Stimulated activated CD4-positive, alpha-beta T cell treated with anti-CD3 and anti-CD28 coated beads, Interleukin-1b, Interleukin-23, amount 100 ng/mL, for 4 hours (primary cell): ENCODE measurements at regions not wholly inside any gene's neighbourhood (a gene's known extent, or its start where the extent isn't known, plus 50 kb on each side); places are given as distances from the start of the nearest gene placed in this dataset.
"Not testable (repeated sequence)": the region's sequence is repeated elsewhere in the genome, so short reads cannot be mapped to it uniquely, and the experiment has no call there.

ENCODE experiments used
- DNase-seq, 2 donors: peaks; one replicate each; pipeline ENCODE4 v3.0.0-alpha.2; 2020; ENCODE audit warnings: low read depth in 2 of 2

- DNase-seq, result no peak
These were observed 252.2 kb upstream of the PLPP4 start for GRCh38 chr10:120204877-120205276.

DNA sequence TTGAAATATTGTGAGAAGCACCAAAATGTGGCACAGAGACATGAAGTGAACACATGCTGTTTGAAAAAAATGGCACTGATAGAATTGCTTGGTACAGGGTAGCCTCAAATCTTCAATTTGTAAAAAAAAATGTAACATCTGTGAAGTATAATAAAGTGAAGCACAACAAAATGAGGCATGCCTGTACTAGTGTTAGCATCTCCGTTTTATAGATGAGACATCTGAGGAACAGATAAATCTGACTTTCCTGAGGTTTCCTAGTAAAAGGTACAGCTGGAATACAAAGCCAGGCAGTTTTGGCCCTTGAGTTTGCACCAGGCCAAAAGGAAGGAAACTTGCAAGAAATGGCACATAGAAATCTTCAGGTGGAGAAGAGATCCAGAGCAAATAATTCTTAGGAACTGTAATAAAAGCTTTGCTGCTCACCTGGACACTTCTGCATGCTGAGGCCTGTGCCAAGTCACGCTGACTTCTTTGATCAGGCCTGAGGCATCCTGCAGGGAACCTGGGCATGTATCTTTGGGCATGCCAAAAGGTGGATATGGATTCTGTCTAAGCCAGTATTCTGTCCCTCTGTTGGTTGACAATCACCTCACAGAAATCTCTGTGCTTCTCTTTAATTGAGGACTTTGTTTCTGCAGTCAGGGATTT is 251.5 kb upstream of the PLPP4 start:
- no peak for DNase-seq

DNA sequence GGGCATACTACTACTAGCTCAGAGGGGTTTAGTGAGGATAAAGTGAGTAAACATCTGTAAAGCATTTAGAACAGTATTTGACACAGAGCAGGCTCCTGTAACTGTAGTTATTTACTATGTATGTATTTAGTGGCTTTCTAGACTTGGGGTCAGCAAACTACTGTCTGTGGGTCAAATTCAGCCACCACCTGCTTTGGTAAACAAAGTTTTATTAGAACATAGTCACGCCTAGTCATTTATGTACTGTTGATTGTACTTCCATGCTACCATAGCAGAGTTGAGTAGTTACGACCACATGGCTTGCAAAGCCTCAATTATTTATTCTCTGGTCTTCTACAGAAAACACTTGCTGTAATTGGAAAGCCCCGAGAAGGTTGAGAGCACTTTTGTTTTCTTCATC is 248.5 kb upstream of the PLPP4 start:
- DNase-seq, result no peak

DNA sequence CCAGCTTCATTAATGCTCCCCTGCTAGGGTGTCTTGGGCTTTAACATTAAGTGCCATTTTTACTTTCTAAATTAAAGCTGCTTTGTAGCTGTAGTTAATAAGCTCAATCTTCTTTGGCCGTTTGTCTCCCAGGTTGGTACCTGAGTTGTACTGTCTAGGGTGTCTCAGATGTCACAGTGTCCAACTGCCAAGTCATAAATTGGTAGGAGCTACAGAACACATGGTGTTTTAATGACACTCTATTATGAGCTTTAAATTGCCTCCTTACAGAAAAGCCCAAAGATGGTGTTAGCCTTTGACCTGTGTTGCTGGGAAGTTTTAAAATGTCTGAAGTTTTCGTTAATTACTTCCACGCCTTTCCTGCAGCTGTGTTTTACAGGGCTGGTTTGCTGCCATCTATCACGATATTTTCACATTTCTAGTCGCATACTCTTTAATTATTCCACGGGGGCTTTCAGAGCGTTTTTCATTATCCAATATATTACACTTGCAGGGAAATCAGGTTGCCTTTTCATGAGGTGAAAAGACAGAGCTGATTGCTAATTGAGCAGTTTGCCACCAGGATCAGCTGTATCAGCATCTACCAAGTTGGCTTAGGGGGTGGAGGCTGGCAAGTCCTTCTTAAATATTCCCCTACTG is 247.8 kb upstream of the PLPP4 start:
- no peak for DNase-seq

GRCh38 chr10:120212275-120212674 is 244.8 kb upstream of the PLPP4 start:
- DNase-seq, result no peak

- not testable (repeated sequence) for DNase-seq
These were observed 243.7 kb upstream of the PLPP4 start for GRCh38 chr10:120213283-120213682.

DNA sequence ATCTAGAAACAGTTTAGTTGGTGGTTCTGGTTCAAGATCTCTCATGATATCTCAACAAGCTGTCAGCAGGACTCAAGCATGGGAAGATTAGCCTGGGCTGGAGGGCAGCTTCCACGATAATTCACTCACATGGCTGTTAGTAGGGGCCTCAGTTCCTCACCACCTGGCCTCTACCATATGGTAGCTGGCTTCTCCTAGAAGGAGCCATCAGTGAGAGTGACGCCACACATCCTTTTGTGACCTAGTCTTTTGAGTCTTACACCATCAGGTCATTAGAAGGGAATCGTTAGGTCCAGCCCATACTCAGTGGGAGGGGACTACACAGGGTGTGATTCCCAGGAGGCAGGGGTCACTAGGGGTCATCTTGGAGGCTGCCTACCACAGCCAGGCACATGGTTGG is 239.3 kb upstream of the PLPP4 start:
- no peak for DNase-seq

GRCh38 chr10:120221873-120222485 is 235.0 kb upstream of the PLPP4 start:
- no peak for DNase-seq

GRCh38 chr10:120229641-120230040 is 227.4 kb upstream of the PLPP4 start:
- no peak for DNase-seq

DNA sequence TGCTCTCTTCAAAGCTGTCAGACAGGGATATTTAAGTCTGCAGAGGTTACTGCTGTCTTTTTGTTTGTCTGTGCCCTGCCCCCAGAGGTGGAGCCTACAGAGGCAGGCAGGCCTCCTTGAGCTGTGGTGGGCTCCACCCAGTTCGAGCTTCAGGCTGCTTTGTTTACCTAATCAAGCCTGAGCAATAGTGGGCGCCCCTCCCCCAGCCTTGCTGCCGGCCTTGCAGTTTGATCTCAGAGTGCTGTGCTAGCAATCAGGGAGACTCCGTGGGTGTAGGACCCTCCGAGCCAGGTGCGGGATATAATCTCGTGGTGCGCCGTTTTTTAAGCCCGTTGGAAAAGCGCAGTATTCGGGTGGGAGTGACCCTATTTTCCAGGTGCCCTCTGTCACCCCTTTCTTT is 217.3 kb upstream of the PLPP4 start:
- not testable (repeated sequence) for DNase-seq

DNA sequence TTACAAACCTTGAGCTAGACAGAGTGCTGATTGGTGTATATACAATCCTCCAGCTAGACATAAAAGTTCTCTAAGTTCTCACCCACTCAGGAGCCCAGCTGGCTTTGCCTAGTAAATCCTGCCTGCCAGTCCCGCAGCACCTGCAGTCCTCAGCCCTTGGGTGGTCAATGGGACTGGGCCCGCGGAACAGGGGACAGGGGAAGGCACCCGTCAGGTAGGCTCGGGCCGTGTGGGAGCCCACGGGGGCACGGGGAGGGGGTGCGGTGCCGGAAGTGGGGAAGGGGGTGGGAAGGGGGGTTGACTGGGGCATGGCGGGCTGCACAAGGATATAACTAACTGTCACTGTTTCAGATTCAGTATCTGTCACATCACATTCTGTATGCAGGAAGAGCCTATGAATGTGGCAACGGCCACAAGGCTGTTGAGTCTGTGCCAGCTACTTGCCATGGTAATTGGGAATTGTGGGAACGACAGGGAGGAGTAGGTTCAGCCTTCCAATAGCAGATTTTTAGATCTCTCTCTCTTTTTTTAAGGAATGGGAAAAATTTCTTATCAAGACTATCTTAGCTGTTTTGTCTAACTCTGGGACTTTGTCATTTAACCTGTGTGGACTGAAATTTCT is 205.1 kb upstream of the PLPP4 start:
- DNase-seq, result no peak

- DNase-seq, result no peak
These were observed 203.9 kb upstream of the PLPP4 start for GRCh38 chr10:120253131-120253530.

GRCh38 chr10:120260456-120260855 is 196.6 kb upstream of the PLPP4 start:
- DNase-seq, result no peak

DNA sequence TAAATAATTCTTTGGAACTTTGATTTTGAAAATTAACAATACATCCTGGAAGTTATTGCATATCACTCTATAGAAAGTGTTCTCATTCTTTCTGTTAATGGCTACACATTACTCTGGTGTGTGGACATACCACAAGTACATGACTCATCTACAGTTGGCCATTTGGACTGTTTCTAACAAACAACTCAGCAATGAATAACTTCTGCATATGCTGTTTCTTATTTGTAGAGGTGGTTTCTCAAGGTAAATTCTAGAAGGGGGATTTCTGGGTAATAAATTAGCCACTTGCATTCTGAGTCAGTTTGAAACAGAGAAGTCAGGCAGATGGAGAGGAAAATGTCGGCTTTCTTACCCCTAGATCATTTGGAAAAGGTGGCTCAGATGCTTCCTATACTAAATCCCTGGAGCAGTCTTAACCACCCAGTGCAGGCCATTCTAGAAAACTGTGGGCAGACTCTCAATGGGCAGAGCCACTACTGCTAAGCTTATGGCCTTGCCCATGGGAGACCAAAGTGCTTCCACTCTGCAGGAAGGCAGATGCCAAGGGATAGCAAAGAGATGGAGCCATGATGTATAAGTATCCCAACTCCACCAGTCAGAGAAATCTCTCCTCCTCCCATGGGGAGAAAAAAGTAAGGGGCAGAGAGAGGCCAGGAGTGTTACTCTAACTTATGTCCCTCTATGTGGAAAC is 194.0 kb upstream of the PLPP4 start:
- no peak for DNase-seq

DNA sequence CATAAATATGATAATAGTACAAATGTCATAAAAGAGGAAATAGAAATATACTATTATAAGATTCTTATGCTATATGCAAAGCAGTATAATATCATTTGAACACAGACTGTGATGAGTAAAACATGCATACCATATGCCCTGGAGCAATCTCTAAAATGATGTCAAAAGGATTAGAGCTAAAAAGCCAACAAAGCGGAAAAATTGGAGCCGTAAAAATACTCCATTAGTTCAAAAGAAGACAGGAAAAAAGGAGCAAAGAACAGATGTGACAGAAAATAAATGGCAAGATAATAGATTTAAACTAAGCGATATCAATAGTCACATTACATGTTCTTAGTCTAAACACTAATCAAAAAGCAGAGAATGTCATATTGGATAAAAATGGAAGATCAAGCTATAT is 191.0 kb upstream of the PLPP4 start:
- no peak for DNase-seq

DNA sequence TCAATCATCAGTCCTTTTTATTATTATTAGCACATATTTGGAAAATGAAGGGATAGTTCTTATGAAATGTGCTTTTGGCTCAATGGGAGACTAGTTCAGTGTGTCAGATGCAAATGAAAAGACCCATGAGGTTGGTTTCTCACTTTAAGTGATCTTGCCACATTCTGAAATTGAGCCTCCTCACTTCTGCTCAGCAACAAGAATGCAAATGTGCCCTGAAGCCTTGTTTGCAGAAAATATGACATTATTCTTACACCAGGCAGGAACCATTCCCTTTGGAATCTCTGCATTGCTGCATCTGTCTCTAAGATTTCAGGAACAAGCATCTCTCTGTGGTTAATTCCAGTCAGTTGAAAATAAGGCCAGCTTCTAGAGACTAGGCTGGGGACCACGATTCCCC is 186.1 kb upstream of the PLPP4 start:
- no peak for DNase-seq

GRCh38 chr10:120271696-120272095 is 185.3 kb upstream of the PLPP4 start:
- no peak for DNase-seq

DNA sequence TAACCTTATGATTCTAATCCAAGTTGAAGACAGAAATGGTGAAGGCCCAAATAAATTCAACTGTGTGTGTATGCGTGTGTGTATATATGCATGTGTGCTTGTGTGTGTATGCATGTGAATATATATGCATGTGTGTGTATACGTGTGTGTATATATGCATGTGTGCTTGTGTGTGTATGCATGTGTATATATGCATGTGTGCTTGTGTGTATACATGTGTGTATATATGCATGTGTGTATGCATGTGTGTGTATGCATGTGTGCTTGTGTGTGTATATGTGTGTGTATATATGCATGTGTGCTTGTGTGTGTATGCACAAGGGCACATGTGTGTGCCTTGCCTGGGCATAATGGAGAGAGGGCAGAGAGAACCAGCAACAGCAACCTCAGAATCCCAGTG is 184.7 kb upstream of the PLPP4 start:
- no peak for DNase-seq

- DNase-seq, result no peak
These were observed 179.0 kb upstream of the PLPP4 start for GRCh38 chr10:120278069-120278468.

DNA sequence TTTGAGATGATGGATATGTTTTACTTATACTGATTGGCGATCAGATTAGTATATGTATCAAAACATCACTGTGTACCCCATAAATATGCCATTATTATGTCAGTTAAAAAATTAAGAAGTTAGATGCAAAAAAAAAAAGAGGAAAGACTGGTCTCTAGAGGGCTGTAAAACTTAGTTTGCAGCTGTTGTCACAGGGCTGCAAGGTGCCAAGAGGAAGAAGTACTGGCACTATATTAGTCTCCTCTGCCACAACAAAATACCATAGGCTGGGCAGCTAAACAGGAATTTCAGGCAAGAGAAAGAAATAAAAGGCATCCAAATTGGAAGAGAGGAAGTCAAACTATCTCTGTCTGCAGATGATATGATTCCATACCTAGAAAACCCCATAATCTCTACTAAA is 177.8 kb upstream of the PLPP4 start:
- no peak for DNase-seq

GRCh38 chr10:120282421-120282820 is 174.6 kb upstream of the PLPP4 start:
- no peak for DNase-seq

DNA sequence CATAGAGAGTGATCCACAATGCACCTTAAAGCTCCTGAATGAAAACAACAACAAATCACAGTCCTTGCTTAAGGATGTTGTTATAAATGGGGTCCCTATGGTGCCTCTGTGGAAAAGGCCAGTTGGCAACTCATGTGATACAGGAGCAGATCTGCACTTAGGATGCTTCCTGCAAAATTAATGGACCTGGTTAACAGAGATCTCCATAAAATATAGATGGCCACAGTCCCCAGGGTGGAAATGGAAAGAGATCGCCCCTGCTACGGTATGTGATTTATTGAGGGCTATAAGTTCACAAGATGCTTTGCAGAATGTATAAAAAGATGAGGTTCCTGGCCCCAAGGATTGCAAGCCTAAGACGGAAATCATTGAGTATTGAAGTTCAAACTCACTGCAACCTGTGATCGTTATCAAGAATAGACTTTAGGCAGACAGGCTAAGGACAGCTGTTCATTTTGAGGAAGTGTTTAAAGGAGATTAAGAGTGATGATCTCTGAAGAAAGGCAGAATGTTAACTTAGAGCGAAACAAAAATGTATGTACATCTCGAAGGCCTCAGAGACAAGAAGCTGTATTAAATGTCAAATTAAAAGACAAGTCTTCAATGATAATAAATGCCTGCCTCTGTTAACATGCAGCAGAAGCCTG is 174.1 kb upstream of the PLPP4 start:
- DNase-seq, result no peak
